ENCODE measurements at regions not wholly inside any gene's neighbourhood (a gene's known extent, or its start where the extent isn't known, plus 50 kb on each side); places are given as distances from the start of the nearest gene placed in this dataset.

GRCh38 chr12:85509857-85510256 is 229.8 kb downstream of the ALX1 start:
- no peak for DNase-seq

GRCh38 chr12:85516039-85516438 is 236.0 kb downstream of the ALX1 start:
- DNase-seq: no peak

DNA sequence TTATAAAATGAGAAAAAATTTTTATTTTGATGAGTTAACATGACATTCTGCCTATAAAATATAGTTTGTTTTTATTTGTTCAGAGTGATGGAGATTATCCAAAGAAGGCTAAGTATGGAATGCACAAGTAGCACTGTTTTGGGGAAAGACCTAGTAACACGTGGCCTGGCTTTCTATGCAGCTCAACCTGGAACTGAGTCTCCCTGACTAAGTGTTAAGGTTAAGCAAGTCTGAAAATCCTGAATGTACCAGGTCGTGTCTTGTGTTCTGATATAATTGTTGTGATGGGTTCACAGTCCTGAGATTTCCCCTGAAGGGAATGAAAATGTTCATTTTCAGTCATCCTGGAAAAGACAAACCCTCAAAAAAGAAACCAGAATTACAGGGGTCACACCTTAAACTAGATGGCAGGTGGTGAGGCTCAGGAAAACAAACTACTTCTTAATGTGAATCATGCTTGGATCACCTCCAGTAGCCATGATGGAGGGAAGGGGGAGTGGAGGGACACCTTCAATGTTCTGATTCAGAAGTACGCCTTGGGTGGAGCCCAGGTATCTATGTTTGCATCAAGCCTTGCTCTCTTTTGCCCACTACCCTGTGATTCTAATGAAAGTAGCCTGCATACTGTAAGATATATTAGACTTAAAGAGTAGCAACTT is 236.8 kb downstream of the ALX1 start:
- DNase-seq: no peak

DNA sequence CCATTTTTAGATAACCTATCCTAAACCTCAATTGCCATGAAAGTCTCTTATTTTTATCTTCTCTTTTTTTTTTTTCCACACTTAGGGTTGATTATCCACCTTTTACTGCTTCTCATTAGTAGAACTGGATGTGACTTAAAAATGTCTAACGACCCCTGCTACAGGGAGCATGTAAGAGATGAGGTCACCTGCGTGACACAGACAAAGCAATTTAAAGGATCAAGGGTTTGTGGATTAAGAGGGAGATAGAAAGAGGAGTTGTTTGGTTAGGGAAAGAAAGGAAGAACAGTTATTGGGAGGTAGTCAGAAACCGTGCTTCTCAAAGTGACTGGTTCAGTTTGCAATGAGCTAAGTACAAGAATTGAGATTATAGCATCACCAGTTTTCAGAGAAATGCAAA is 239.1 kb downstream of the ALX1 start:
- no peak for DNase-seq

DNA sequence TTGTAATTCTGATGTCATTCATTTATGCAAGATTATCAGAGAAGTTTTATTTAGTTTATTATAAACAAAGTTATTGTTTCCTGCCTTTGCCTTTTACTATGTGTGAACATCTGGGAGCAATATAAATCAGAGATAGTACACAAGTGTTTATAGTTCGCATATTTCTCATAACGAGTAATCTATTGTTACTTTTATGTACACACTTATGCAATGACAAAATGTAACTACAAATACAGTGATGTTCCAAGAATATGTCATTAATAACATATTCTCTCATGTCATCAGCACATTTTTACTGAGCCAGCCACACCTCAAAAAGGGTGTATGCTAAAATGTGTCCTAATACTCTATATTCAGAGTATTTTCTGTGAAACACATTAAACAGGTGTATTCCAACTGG is 243.2 kb downstream of the ALX1 start:
- DNase-seq: no peak

GRCh38 chr12:85527192-85527591 is 247.2 kb downstream of the ALX1 start:
- no peak for DNase-seq

GRCh38 chr12:85529896-85530295 is 249.9 kb downstream of the ALX1 start:
- DNase-seq: no peak

- DNase-seq: no peak
These were observed 250.4 kb downstream of the ALX1 start for GRCh38 chr12:85530456-85530855.

DNA sequence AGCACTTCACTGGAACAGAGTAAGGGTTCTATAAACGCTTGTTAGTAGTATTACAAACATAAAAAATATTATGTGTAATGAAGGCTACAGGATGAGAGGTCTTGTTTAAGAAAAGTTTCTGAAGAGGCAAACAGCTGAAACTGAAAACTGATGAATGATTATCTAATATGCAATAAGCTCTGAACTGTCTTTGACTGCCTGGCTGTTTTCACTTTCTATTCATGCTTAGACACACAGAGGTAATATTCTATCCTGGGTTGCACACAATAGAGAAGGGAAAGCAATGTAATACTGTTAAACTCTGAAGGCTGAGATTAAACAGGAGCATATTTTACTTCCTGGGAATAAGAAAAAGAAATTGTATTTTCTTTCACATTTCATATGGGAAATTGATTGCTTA is 251.3 kb downstream of the ALX1 start:
- no peak for DNase-seq

- DNase-seq: no peak
These were observed 269.6 kb downstream of the ALX1 start for GRCh38 chr12:85549640-85550039.

DNA sequence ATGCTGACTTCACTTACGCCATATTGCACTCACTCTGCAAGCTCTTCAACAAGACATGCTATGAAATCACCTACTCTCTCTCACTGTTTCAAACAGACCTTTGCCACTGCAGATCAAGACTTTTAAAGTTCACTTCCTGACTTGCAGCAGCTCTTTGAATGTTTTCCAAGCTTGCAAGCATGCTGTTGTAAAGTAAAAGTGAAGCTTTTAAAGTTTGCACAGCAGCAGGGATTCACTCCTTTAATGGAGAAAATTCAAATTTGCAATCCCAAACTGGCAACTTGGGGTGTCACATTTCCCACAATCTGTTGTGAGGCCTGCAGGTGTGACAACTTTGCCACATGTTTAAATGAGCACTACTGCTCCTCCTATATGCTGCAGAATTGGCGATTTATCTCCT is 270.9 kb downstream of the ALX1 start:
- no peak for DNase-seq

GRCh38 chr12:85552461-85552860 is 272.4 kb downstream of the ALX1 start:
- no peak for DNase-seq

DNA sequence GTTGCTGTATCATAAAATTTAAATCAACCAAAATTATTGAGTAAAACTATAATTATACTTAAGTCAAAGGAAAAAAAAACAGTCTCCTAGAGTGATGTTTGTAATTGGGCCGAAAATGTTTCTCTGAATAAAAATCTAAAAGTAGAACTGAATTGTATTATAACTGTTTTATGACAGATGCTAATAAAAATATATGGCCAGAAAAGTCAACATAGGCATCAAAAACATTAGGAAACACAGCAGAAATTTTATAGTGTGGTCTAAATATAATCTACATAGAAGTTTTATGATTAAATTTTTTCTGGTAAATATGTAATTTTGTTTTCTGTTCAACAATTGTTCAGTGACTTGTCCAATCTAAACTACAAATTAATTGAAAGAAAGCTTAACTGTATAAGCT is 277.8 kb downstream of the ALX1 start:
- no peak for DNase-seq

DNA sequence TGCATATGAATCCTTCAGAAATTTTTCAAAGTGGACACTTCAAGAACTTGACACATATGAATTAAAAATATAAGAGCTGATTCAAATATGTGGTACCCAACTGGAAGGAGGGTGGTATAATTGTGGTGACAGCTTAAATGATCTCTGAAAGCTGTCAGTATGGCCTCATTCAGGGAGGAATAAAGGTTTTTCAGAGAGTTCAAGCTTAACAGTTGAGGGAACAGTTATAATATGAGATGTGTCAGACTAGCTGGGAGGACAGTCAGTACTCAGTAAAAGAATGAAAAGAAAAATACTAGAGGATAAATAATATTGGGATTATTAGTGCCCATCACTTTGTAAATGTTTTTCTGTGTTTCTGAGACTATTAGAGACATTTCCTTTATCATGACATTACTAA is 277.5 kb downstream of the RASSF9 start:
- no peak for DNase-seq

DNA sequence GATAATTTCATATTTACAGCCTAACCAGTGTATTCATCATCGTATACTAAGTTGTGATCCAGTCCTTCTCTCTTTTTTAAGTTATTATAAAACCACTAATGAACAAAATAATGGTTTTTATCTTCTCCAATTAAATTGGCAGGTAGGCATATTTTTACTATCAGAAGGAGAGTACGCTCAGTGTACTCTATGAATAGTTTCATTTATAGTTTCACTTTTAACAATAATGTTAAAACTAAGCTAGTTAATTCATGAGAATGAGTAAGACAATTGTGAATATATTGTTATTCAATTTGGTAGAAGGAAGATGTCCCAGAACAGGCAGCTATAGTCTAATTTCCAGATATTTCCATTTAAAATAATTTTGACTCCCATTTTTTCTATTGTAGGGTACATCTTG is 277.1 kb downstream of the RASSF9 start:
- no peak for DNase-seq

DNA sequence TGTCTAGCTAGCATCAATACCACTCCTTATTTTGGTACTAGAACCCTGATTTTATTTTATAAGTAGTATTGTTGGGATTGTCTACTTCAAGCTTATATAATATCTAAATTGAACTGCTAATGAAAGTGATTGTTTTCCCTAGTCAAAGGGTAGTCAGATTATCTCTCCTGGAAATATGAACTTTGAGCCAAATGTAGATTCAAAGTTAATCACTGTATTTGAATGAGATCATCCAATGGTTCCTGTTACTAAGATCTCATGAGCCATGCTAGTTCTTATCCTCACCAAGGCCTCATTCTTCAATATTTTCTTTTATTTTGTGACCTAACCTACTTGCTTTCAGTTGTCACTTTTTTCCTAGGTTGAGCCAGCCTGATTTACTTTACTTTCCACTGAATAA is 276.7 kb downstream of the RASSF9 start:
- no peak for DNase-seq

DNA sequence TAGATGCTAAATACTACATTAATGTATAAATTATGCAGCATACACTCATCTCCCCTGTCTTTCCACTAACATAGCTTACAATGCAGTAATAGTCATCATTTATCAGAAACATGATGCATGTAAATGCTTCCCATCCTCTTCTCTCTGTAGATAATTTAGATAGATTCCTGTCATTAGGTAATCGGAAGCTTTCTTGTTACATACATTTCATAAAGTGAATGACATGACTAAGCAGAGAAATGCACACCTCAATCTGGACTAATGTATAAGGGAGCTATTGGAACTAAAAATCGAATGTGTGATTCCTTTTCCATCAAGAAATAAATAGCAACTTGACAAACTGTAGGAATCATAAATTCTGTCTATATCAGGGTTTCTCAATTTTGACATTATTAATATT is 273.4 kb downstream of the RASSF9 start:
- DNase-seq: no peak

GRCh38 chr12:85564786-85565185 is 271.4 kb downstream of the RASSF9 start:
- DNase-seq: no peak

- no peak for DNase-seq
These were observed 267.7 kb downstream of the RASSF9 start for GRCh38 chr12:85568395-85569103.

- DNase-seq: no peak
These were observed 266.9 kb downstream of the RASSF9 start for GRCh38 chr12:85569261-85569660.

DNA sequence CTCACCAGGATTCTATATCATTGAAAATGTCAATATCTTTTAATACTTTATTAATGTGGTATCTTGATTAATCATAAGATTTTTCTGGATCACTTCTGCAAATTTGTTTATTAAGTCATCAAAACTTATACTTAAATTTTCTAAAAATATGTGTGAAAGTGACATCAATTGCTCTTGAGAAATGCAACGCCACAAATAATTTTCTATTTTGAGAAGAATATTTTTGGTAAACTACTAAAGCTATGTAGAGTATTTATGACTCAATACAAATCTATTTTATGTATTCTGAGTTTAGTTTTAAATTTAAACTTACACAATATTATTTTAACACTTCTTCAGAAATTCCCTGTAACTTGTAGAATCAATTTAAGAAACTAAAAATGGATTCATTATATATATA is 263.3 kb downstream of the RASSF9 start:
- DNase-seq: no peak

- DNase-seq: no peak
These were observed 262.5 kb downstream of the RASSF9 start for GRCh38 chr12:85573635-85574214.

DNA sequence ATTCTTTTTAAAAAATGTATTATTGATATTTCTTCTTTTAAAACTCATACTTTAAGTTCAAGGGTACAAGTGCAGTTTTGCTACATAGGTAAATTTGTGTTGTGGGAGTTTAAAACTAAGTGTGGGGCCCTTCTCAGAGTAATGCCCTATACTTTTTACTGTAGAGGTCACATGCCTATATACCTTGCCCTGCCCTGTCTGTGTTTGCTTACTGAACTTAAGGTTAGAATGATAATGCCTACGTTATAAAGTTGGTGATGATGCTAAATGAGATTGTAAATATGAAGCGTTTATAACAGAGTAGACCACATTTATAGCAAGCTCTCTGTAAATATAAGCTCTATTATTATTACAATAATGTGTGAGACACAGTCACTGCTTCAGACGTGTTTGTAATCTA is 261.9 kb downstream of the RASSF9 start:
- no peak for DNase-seq

Measured in inflammatory macrophage treated with lipopolysaccharide for 1 hour (primary cell).